22Rv1 (cell line): ENCODE measurements at regions not wholly inside any gene's neighbourhood (a gene's known extent, or its start where the extent isn't known, plus 50 kb on each side); places are given as distances from the start of the nearest gene placed in this dataset.

Experiments used
- ZFX ChIP-seq: fragments of 450-650 bp; IDR thresholded peaks from 2 replicates; pipeline ENCODE4 v1.6.1; 2017; ENCODE audit warnings: antibody characterized with exemption, borderline replicate concordance
- TF ChIP-seq, protein P1 (sequence below): fragments of 450-650 bp; IDR thresholded peaks from 2 replicates; pipeline ENCODE4 v1.5.1; 2017; ENCODE audit warnings: mild to moderate bottlenecking

DNA sequence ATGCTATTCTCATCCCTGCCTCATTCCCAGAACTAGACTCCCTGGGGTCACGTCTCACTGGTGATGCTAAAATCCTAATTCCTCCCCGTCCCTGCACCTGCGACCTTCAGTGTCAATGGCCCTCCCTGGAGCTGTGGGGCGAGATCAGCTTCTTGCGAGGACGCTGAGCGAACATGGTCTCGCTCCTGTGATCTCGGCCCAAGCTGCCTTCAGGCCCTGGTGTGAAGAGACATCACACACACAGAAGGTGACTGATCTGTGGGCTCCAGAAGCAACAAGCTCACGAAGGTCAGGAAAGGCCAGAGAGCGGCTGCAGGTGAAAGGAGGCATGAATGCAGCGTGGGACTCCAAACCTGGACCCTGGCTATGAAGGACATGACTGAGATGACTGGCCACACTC is 139.5 kb upstream of the CST7 start:
- TF ChIP-seq, protein P1, sequence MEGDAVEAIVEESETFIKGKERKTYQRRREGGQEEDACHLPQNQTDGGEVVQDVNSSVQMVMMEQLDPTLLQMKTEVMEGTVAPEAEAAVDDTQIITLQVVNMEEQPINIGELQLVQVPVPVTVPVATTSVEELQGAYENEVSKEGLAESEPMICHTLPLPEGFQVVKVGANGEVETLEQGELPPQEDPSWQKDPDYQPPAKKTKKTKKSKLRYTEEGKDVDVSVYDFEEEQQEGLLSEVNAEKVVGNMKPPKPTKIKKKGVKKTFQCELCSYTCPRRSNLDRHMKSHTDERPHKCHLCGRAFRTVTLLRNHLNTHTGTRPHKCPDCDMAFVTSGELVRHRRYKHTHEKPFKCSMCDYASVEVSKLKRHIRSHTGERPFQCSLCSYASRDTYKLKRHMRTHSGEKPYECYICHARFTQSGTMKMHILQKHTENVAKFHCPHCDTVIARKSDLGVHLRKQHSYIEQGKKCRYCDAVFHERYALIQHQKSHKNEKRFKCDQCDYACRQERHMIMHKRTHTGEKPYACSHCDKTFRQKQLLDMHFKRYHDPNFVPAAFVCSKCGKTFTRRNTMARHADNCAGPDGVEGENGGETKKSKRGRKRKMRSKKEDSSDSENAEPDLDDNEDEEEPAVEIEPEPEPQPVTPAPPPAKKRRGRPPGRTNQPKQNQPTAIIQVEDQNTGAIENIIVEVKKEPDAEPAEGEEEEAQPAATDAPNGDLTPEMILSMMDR, result no peak
- TF ChIP-seq ZFX, result no peak
